Neural crest cell (in vitro differentiated cells): ENCODE measurements at regions not wholly inside any gene's neighbourhood (a gene's known extent, or its start where the extent isn't known, plus 50 kb on each side); places are given as distances from the start of the nearest gene placed in this dataset.

Experiments
- DNase-seq: peaks from one replicate; pipeline ENCODE4 v3.0.0; 2021; ENCODE audit warnings: low read depth, mixed read lengths, low spot score
- H3K27ac Mint-ChIP-seq: one replicate; pipeline ENCODE4 v1.8.0; 2021; ENCODE audit warnings: mild to moderate bottlenecking, mixed read lengths; ENCODE audit not compliant: unreplicated experiment
- H3K27me3 Mint-ChIP-seq: 2 replicates; pipeline ENCODE4 v1.8.0; 2021; ENCODE audit warnings: low read depth, mild to moderate bottlenecking, mixed read lengths
- H3K36me3 Mint-ChIP-seq: 2 replicates; pipeline ENCODE4 v1.8.0; 2021; ENCODE audit warnings: low read depth, mild to moderate bottlenecking, mixed read lengths
- H3K4me1 Mint-ChIP-seq: 2 replicates; pipeline ENCODE4 v1.8.0; 2021; ENCODE audit warnings: mixed read lengths
- H3K4me3 Mint-ChIP-seq: one replicate; pipeline ENCODE4 v1.8.0; 2021; ENCODE audit warnings: mild to moderate bottlenecking, mixed read lengths
- H3K9me3 Mint-ChIP-seq: 2 replicates; pipeline ENCODE4 v1.8.0; 2021; ENCODE audit warnings: mixed read lengths
- CTCF ChIP-seq: fragments of 200-600 bp; sonication (generic); conservative IDR thresholded peaks from 2 replicates; pipeline ENCODE4 v1.5.0; 2021; ENCODE audit warnings: antibody characterized with exemption, mild to moderate bottlenecking

GRCh38 chr15:97645758-97646157, 314.7 kb upstream of the ARRDC4 start:
- H3K36me3 Mint-ChIP-seq: peaks cover 3% of the 10 kb centered on the region
- H3K27ac Mint-ChIP-seq: no peak overlapping the region
- H3K4me3 Mint-ChIP-seq: no peak overlapping the region
- no peak for DNase-seq
- peaks cover 5% of the 10 kb centered on the region for H3K4me1 Mint-ChIP-seq
- no peak for TF ChIP-seq CTCF
- no peaks in the 10 kb centered on the region for H3K27me3 Mint-ChIP-seq
- peaks cover 9% of the 10 kb centered on the region for H3K9me3 Mint-ChIP-seq

- Mint-ChIP-seq H3K27ac (no peak overlapping the region), H3K4me1 (peaks cover 18% of the 10 kb centered on the region), H3K27me3 (peaks cover 17% of the 10 kb centered on the region), H3K9me3 (peaks cover 3% of the 10 kb centered on the region), H3K36me3 (peaks cover 3% of the 10 kb centered on the region), H3K4me3 (no peak overlapping the region)
- no peak for DNase-seq
- no peak for TF ChIP-seq CTCF
These were observed 311.8 kb upstream of the ARRDC4 start for GRCh38 chr15:97648728-97649127.

- peaks cover 23% of the 10 kb centered on the region for H3K27me3 Mint-ChIP-seq
- no peak for DNase-seq
- TF ChIP-seq CTCF: no peak
- H3K36me3 Mint-ChIP-seq: no peaks in the 10 kb centered on the region
- peak overlapping the region; percentile 87 for H3K4me3 Mint-ChIP-seq
- H3K27ac Mint-ChIP-seq: no peak overlapping the region
- no peaks in the 10 kb centered on the region for H3K9me3 Mint-ChIP-seq
- peaks cover 27% of the 10 kb centered on the region for H3K4me1 Mint-ChIP-seq
These were observed 308.5 kb upstream of the ARRDC4 start for GRCh38 chr15:97652041-97652440.

- H3K27me3 Mint-ChIP-seq: peaks cover 23% of the 10 kb centered on the region
- H3K9me3 Mint-ChIP-seq: no peaks in the 10 kb centered on the region
These were observed 307.8 kb upstream of the ARRDC4 start for GRCh38 chr15:97652700-97653167.

GRCh38 chr15:97653896-97654295, 306.6 kb upstream of the ARRDC4 start:
- H3K36me3 Mint-ChIP-seq: no peaks in the 10 kb centered on the region
- no peak for TF ChIP-seq CTCF
- peaks cover 22% of the 10 kb centered on the region for H3K4me1 Mint-ChIP-seq
- H3K27me3 Mint-ChIP-seq: peaks cover 23% of the 10 kb centered on the region
- H3K27ac Mint-ChIP-seq: no peak overlapping the region
- H3K4me3 Mint-ChIP-seq: no peak overlapping the region
- no peaks in the 10 kb centered on the region for H3K9me3 Mint-ChIP-seq
- DNase-seq: no peak

More at GRCh38 chr15:97652700-97653167, 307.8 kb upstream of the ARRDC4 start:
- Mint-ChIP-seq H3K4me3 (peak overlapping the region; percentile 87), H3K27ac (no peak overlapping the region), H3K4me1 (peaks cover 27% of the 10 kb centered on the region), H3K36me3 (no peaks in the 10 kb centered on the region)
- TF ChIP-seq CTCF: no peak
- DNase-seq: peak; percentile 30
